Liver (tissue), 3 donors: ENCODE measurements at regions not wholly inside any gene's neighbourhood (a gene's known extent, or its start where the extent isn't known, plus 50 kb on each side); places are given as distances from the start of the nearest gene placed in this dataset.

Experiments used
- CTCF ChIP-seq: fragments of 150-350 bp; IDR thresholded peaks from 2 replicates; pipeline ENCODE4 v1.5.1; 2017; ENCODE audit warnings: improper control_type of control experiment, low read depth, low read length; ENCODE audit not compliant: missing input control
- EGR1 ChIP-seq, 2 donors: IDR thresholded peaks; 2 replicates each; pipeline ENCODE4 v1.6.1; 2016 to 2018; ENCODE audit warnings: antibody characterized with exemption in 2 of 2, low read depth in 2 of 2
- HNF4G ChIP-seq: IDR thresholded peaks from 2 replicates; pipeline ENCODE4 v1.6.1; 2016; ENCODE audit warnings: antibody characterized with exemption
- RAD21 ChIP-seq, 2 donors: IDR thresholded peaks; 2 replicates each; pipeline ENCODE4 v1.6.1; 2016; ENCODE audit warnings: antibody characterized with exemption in 2 of 2, mild to moderate bottlenecking in 2 of 2
- donor health status: healthy.
- donor health status: healthy.

DNA sequence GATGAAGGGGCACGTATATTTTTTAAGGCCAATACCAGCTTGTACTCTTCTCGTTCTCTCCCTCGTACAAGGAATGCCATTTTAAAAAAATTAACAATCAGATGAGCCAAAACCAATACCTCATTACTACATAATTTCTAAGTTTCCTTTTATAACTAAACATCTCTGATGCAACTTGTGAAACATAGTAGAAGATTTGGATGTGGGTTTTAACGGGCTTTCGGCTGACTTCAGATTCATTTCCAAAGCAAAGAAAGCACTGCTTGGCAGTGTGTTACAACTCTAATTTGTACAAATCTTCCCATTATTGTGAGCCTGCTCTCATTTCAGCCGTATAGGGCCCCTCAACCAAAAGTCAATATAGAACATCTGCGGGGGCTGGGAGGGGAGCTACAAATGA, 99.1 kb upstream of the TMCC3 start:
- TF ChIP-seq RAD21 (IDR thresholded peaks at IDR 0.05) = no peak
- TF ChIP-seq EGR1 (IDR thresholded peaks at IDR 0.05; ENCODE audit: low read depth in 2 of 2) = no peak
- no peak for TF ChIP-seq HNF4G
- no peak for TF ChIP-seq CTCF
